Gastrocnemius medialis (tissue), 4 donors: ENCODE measurements at regions not wholly inside any gene's neighbourhood (a gene's known extent, or its start where the extent isn't known, plus 50 kb on each side); places are given as distances from the start of the nearest gene placed in this dataset.
"Not testable (repeated sequence)": the region's sequence is repeated elsewhere in the genome, so short reads cannot be mapped to it uniquely, and the experiment has no call there.

Source experiments
- ATAC-seq, 2 donors: fragments of 150-250 bp; one replicate each; pipeline ENCODE4 v1.9.1; 2016
- DNase-seq, 2 donors: peaks; one replicate each; pipeline ENCODE4 v3.0.0-alpha.2; 2019
- H3K27ac ChIP-seq, 4 donors: fragments of 200-600 bp; sonication (generic); 1 replicate in 1 of 4; 2 replicates in 3 of 4; pipeline ENCODE4 v1.5.1; 2016 to 2018; ENCODE audit warnings: mild to moderate bottlenecking in 2 of 4, moderate library complexity in 1 of 4
- H3K27me3 ChIP-seq, 3 donors: fragments of 200-600 bp; sonication (generic) in 2 of 3; 1 replicate in 1 of 3; 2 replicates in 2 of 3; pipeline versions ENCODE4 v1.5.1 to v1.6.0; 2016 to 2019; ENCODE audit warnings: mild to moderate bottlenecking in 1 of 3, moderate library complexity in 1 of 3
- H3K36me3 ChIP-seq, 2 donors: fragments of 200-600 bp; sonication (generic) in 1 of 2; one replicate each; pipeline ENCODE4 v1.5.1; 2017 to 2018
- H3K4me1 ChIP-seq, 2 donors: fragments of 200-600 bp; sonication (generic) in 1 of 2; one replicate each; pipeline ENCODE4 v1.5.1; 2016 to 2017; ENCODE audit warnings: mild to moderate bottlenecking in 2 of 2
- H3K4me3 ChIP-seq, 4 donors: fragments of 200-600 bp; sonication (generic) in 3 of 4; 1 replicate in 1 of 4; 2 replicates in 3 of 4; pipeline ENCODE4 v1.5.1; 2016 to 2019; ENCODE audit warnings: mild to moderate bottlenecking in 2 of 4
- H3K9me3 ChIP-seq, 3 donors: fragments of 200-600 bp; sonication (generic) in 2 of 3; 1 replicate in 1 of 3; 2 replicates in 2 of 3; pipeline ENCODE4 v1.5.1; 2016 to 2019
- POLR2A ChIP-seq, 2 donors: fragments of 450-650 bp; IDR thresholded peaks; one replicate each; pipeline ENCODE4 v1.6.1; 2017; ENCODE audit warnings: antibody characterized with exemption in 2 of 2, mild to moderate bottlenecking in 2 of 2, moderate library complexity in 2 of 2
- in situ Hi-C, 4 donors: fragments of 200-750 bp; cut with MboI; loops; one replicate each; pipeline versions ENCODE4 v1.15.0 to v1.8.0; 2017; ENCODE audit warnings: low sequenced_read_pairs in 4 of 4
- intact Hi-C: fragments of 100-400 bp; cut with DNase I; formaldehyde crosslinking; loops from one replicate; pipeline ENCODE4 v1.15.1; 2023; ENCODE audit warnings: low total_unique reads
- TF ChIP-seq, protein P1 (sequence below), 5 experiments: fragments of 450-650 bp in 3 of 5; fragments of 200-600 bp in 2 of 5; sonication (generic) in 2 of 5; IDR thresholded peaks in 4 of 5; conservative IDR thresholded peaks in 1 of 5; 1 replicate in 4 of 5; 2 replicates in 1 of 5; pipeline ENCODE4 v1.5.1; 2016 to 2019; ENCODE audit warnings: antibody characterized with exemption in 5 of 5, mild to moderate bottlenecking in 3 of 5, moderate library complexity in 3 of 5

DNA sequence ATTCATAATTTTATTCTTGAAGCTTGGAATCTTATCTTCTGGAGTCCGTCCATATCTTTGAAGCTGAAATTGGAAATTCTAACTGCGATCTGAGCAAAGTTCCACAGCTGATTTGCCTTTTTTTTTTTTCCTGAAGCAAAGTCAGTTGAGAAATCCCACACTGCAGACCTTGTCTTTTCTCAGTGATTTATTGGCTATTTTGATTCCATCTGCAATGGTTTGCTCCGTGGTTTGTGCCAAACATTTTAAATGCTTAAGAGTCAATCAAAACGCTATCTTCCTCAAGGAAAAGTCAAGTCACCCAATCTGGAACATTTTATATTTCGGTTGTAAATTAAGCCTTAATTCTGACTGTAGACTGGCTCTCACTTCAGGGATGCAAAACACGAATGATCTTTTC is 88.2 kb upstream of the GRIK1 start:
- Histone ChIP-seq H3K27me3 (no peaks in the 10 kb centered on the region), H3K4me3 (no peak overlapping the region), H3K36me3 (no peaks in the 10 kb centered on the region), H3K4me1 (no peaks in the 10 kb centered on the region), H3K9me3 (no peaks in the 10 kb centered on the region), H3K27ac (no peak overlapping the region)
- no peak for TF ChIP-seq POLR2A (IDR thresholded peaks at IDR 0.05)
- TF ChIP-seq, protein P1, sequence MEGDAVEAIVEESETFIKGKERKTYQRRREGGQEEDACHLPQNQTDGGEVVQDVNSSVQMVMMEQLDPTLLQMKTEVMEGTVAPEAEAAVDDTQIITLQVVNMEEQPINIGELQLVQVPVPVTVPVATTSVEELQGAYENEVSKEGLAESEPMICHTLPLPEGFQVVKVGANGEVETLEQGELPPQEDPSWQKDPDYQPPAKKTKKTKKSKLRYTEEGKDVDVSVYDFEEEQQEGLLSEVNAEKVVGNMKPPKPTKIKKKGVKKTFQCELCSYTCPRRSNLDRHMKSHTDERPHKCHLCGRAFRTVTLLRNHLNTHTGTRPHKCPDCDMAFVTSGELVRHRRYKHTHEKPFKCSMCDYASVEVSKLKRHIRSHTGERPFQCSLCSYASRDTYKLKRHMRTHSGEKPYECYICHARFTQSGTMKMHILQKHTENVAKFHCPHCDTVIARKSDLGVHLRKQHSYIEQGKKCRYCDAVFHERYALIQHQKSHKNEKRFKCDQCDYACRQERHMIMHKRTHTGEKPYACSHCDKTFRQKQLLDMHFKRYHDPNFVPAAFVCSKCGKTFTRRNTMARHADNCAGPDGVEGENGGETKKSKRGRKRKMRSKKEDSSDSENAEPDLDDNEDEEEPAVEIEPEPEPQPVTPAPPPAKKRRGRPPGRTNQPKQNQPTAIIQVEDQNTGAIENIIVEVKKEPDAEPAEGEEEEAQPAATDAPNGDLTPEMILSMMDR (IDR thresholded peaks at IDR 0.05 in 4 of 5, conservative IDR thresholded peaks at IDR 0.05 in 1 of 5), result no peak
- in situ Hi-C loops, result no loop called here
- intact Hi-C loops, result no loop called here
- ATAC-seq, result no peak
- DNase-seq, result no peak

DNA sequence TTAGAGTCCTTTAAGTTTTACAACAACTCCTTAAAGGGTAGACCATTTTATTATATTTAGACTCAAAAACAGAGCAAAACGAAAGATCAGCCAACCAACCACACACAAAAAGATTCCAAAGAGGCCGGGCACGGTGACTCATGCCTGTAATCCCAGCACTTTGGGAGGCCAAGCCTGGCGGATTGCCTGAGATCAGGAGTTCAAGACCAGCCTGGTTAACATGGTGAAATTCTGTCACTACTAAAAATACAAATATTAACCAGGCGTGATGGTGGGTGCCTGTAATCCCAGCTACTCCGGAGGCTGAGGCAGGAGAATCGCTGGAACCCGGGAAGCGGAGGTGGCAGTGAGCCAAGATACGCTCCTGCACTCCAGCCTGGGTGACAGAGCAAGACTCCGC is 83.3 kb upstream of the GRIK1 start:
- in situ Hi-C loops, H3K36me3 ChIP-seq, H3K4me3 ChIP-seq, intact Hi-C loops, H3K4me1 ChIP-seq, ATAC-seq, DNase-seq, H3K9me3 ChIP-seq, H3K27me3 ChIP-seq, H3K27ac ChIP-seq: not testable (repeated sequence)

DNA sequence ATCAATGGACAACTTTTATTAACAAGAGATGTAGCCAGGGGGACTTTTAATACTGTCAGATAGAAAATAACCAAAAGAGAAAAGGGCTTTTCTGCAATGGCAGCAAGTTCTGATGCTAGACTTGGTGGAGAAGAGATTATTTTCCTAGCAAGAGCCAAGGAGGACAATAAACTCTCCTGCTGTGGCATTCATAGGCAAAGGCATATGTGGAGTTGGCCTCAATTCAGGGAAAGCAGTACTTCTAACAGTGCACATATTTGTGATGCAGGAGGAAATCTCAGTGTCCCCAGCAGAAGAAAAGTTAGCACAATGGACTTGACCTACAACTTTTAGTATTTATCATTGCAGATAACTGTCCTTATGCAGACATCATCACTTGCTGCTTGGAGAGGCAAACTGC is 75.1 kb upstream of the GRIK1 start:
- Histone ChIP-seq H3K4me1 (no peaks in the 10 kb centered on the region), H3K27ac (no peak overlapping the region), H3K9me3 (no peaks in the 10 kb centered on the region), H3K36me3 (no peaks in the 10 kb centered on the region), H3K27me3 (no peaks in the 10 kb centered on the region), H3K4me3 (no peak overlapping the region)
- DNase-seq, result no peak
- no peak for TF ChIP-seq POLR2A (IDR thresholded peaks at IDR 0.05)
- TF ChIP-seq, protein P1 (IDR thresholded peaks at IDR 0.05 in 4 of 5, conservative IDR thresholded peaks at IDR 0.05 in 1 of 5), result no peak
- ATAC-seq, result no peak
- in situ Hi-C loops, result no loop called here
- intact Hi-C loops, result no loop called here

DNA sequence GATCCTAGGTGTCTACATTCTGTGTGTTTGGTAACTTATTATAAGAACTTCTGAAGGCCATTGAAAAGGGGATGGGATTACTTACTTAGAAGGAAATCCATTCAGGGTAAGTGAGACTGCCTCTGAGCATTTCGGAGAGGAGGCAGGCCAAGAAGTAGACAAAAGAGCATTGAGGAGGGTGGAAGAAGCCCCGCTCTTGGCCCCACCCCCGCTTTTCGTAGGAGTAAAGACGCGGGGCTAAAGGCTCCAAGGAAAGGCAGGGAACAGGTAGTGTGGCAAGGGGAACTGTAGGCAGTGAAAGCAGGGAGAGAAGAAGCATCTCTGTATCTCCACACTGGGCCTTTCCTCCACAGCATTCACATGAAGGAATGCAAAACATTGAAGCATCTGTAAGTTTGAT is 51.8 kb upstream of the GRIK1 start:
- H3K36me3 ChIP-seq, result no peaks in the 10 kb centered on the region
- ATAC-seq (no peak), DNase-seq (no peak)
- intact Hi-C loops (no loop called here), in situ Hi-C loops (no loop called here)
- no peak for TF ChIP-seq POLR2A (IDR thresholded peaks at IDR 0.05)
- TF ChIP-seq, protein P1 (IDR thresholded peaks at IDR 0.05 in 4 of 5, conservative IDR thresholded peaks at IDR 0.05 in 1 of 5), result no peak
- H3K27ac ChIP-seq, result no peak overlapping the region
- no peaks in the 10 kb centered on the region for H3K4me1 ChIP-seq
- no peaks in the 10 kb centered on the region for H3K27me3 ChIP-seq
- no peaks in the 10 kb centered on the region for H3K9me3 ChIP-seq
- H3K4me3 ChIP-seq, result no peak overlapping the region

DNA sequence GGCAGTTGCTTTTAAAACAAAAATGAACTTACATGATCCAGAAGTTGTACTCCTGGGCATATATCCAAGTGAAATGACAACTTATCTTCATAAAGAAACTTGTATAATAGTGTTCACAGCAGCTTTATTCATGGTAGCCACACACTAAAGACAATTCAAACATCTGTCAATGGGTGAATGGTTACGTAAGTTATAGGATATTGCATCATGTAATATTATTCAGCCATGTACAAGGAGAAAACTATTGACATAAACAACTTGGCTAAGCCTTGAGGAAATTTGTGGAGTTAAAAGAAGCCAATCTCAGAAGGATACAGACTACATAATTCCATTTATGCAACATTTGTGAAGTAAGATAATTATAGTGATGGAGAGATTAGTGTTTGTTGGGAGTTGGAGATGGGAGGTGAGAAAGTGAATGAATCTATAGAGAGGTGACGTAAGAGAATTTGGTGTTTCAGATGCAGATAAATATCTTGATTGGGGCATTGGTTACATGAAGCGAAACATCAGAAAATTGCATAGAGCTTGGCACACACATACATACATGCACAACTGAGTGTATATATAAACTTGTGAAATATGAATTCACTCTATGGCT is 49.9 kb upstream of the GRIK1 start:
- intact Hi-C loops, result no loop called here
- H3K27me3 ChIP-seq, result no peaks in the 10 kb centered on the region

More for the DNA sequence above, 49.9 kb upstream of the GRIK1 start:
- TF ChIP-seq POLR2A (IDR thresholded peaks at IDR 0.05), result no peak
- TF ChIP-seq, protein P1 (IDR thresholded peaks at IDR 0.05 in 4 of 5, conservative IDR thresholded peaks at IDR 0.05 in 1 of 5), result no peak
- H3K27ac ChIP-seq, result no peak overlapping the region
- ATAC-seq (no peak), DNase-seq (no peak)
- H3K9me3 ChIP-seq, result no peaks in the 10 kb centered on the region
- in situ Hi-C loops, result no loop called here
- H3K4me3 ChIP-seq, result no peak overlapping the region
- H3K4me1 ChIP-seq, result no peaks in the 10 kb centered on the region
- no peaks in the 10 kb centered on the region for H3K36me3 ChIP-seq
